OCI-LY7 (cell line): ENCODE measurements at regions not wholly inside any gene's neighbourhood (a gene's known extent, or its start where the extent isn't known, plus 50 kb on each side); places are given as distances from the start of the nearest gene placed in this dataset.

Source experiments
- CTCF ChIP-seq: fragments of 200-600 bp; sonication (generic); conservative IDR thresholded peaks from 2 replicates; pipeline ENCODE4 v1.5.1; 2014; ENCODE audit warnings: mild to moderate bottlenecking, antibody characterized with exemption, low read length, moderate library complexity, mixed read lengths
- EZH2phosphoT487 ChIP-seq: fragments of 200-600 bp; sonication (generic); IDR thresholded peaks from 2 replicates; pipeline ENCODE4 v1.6.1; 2018; ENCODE audit warnings: low read depth, borderline replicate concordance, mild to moderate bottlenecking, mixed run types, antibody characterized with exemption, low read length, moderate library complexity, mixed read lengths

GRCh38 chr6:148658681-148659430 lies 88.0 kb upstream of the UST start:
- TF ChIP-seq CTCF (no peak), EZH2phosphoT487 (no peak)
